Upper lobe of left lung (tissue), 4 donors: ENCODE measurements at regions not wholly inside any gene's neighbourhood (a gene's known extent, or its start where the extent isn't known, plus 50 kb on each side); places are given as distances from the start of the nearest gene placed in this dataset.

ENCODE experiments used
- POLR2A ChIP-seq, 4 donors: fragments of 450-650 bp; IDR thresholded peaks; one replicate each; pipeline ENCODE4 v1.5.1; 2016 to 2017; ENCODE audit warnings: antibody characterized with exemption in 4 of 4, mild to moderate bottlenecking in 2 of 4
- POLR2AphosphoS5 ChIP-seq, 2 donors: sonication (generic); formaldehyde crosslinking; IDR thresholded peaks; one replicate each; pipeline ENCODE4 v1.5.1; 2017; ENCODE audit warnings: antibody characterized with exemption in 2 of 2

- no peak for TF ChIP-seq POLR2AphosphoS5 (IDR thresholded peaks at IDR 0.05)
- TF ChIP-seq POLR2A (IDR thresholded peaks at IDR 0.05) = no peak
Measured at GRCh38 chr12:34119366-34119765, 97.1 kb downstream of the ALG10 start.
